Esophagus squamous epithelium (tissue), 5 donors: ENCODE measurements at regions not wholly inside any gene's neighbourhood (a gene's known extent, or its start where the extent isn't known, plus 50 kb on each side); places are given as distances from the start of the nearest gene placed in this dataset.

ENCODE experiments used
- DNase-seq: peaks from one replicate; lab custom pipeline; 2025; lab: John Stamatoyannopoulos, UW
- H3K27ac ChIP-seq, 4 donors: fragments of 200-600 bp; sonication (generic); one replicate each; pipeline ENCODE4 v1.5.1; 2016 to 2019; ENCODE audit warnings: mild to moderate bottlenecking in 1 of 4
- H3K27me3 ChIP-seq, 4 donors: fragments of 200-600 bp; sonication (generic); 1 replicate in 3 of 4; 2 replicates in 1 of 4; pipeline versions ENCODE4 v1.5.1 to v1.6.0; 2017 to 2021; ENCODE audit warnings: antibody characterized with exemption in 1 of 4
- H3K36me3 ChIP-seq, 3 donors: fragments of 200-600 bp; sonication (generic); one replicate each; pipeline ENCODE4 v1.5.1; 2016 to 2019
- H3K4me1 ChIP-seq, 3 donors: fragments of 200-600 bp; sonication (generic); one replicate each; pipeline ENCODE4 v1.5.1; 2017 to 2019
- H3K4me3 ChIP-seq, 4 donors: fragments of 200-600 bp; sonication (generic); 1 replicate in 3 of 4; 2 replicates in 1 of 4; pipeline ENCODE4 v1.5.1; 2016 to 2019; ENCODE audit warnings: mild to moderate bottlenecking in 2 of 4, moderate library complexity in 1 of 4
- H3K9me3 ChIP-seq, 3 donors: fragments of 200-600 bp; sonication (generic); one replicate each; pipeline ENCODE4 v1.5.1; 2016 to 2019
- CTCF ChIP-seq, 6 experiments: fragments of 450-650 bp in 4 of 6; fragments of 200-600 bp in 2 of 6; sonication (generic) in 2 of 6; IDR thresholded peaks; one replicate each; pipeline ENCODE4 v1.5.1; 2016 to 2019; ENCODE audit warnings: antibody characterized with exemption in 6 of 6, mild to moderate bottlenecking in 4 of 6, moderate library complexity in 4 of 6
- POLR2A ChIP-seq, 4 donors: fragments of 450-650 bp; IDR thresholded peaks; one replicate each; pipeline ENCODE4 v1.6.1; 2017; ENCODE audit warnings: antibody characterized with exemption in 4 of 4, mild to moderate bottlenecking in 4 of 4, moderate library complexity in 3 of 4
- WGBS, 2 donors: methylation state at CpG; one replicate each; pipeline ENCODE4 v1.1.5; 2018; 5-methylcytosine and 5-hydroxymethylcytosine counted together
- intact Hi-C: fragments of 100-400 bp; cut with DNase I; formaldehyde crosslinking; loops from one replicate; pipeline ENCODE4 v1.15.0; 2022
- donor health status: DM: yes; HTN: yes; CAD: no.

DNA sequence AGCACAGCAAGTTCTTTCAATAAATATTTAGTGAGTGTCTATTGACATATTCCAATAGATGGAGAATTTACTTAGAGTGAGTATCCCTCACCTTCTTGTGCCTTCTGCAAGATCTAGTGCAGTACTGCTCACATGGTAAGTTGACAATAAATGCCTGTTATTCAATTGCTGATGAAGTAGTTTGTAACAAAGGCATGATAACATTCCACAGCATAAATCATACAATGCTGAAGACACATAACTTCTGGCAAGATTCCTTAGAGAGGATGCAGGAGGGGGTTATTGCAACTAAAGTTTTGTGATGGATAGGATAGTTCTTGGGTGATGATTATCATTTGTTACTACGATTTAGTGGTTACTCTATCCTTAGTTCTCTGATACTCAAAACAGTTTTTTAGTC lies 112.2 kb upstream of the RBMS3 start:
- Histone ChIP-seq H3K27ac (no peak overlapping the region), H3K27me3 (no peaks in the 10 kb centered on the region), H3K9me3 (no peaks in the 10 kb centered on the region), H3K36me3 (no peaks in the 10 kb centered on the region), H3K4me1 (no peaks in the 10 kb centered on the region), H3K4me3 (no peak overlapping the region)
- TF ChIP-seq CTCF (IDR thresholded peaks at IDR 0.05): no peak
- TF ChIP-seq POLR2A (IDR thresholded peaks at IDR 0.05): no peak
- DNase-seq: no peak
- intact Hi-C loops: no loop called here
- WGBS, 2 donors: 64 to 74% methylated on average over 1 of the region's 1 CpG

DNA sequence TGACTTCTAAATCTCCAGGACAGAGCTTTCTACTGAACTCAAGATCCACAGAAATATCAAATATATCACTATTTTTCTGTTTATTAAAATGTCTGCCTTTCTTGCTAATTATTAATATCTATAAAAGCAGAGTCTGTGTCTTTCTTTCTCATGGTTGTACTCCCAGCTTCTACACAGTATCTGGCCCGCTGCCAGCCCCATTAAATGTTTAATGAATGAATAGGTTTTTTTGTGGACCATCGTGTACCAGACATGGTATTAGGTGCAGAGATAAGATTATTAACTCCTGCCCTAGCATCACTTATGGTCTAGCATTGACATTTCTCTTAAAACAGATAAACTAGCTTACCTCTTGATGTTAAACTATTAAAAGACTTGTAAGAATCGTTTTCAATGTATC lies 111.4 kb upstream of the RBMS3 start:
- H3K27ac ChIP-seq: no peak overlapping the region
- no peaks in the 10 kb centered on the region for H3K4me1 ChIP-seq
- no peak overlapping the region for H3K4me3 ChIP-seq
- no peaks in the 10 kb centered on the region for H3K36me3 ChIP-seq
- no peak for DNase-seq
- H3K9me3 ChIP-seq: no peaks in the 10 kb centered on the region
- 79 to 81% methylated on average over 3 of the region's 3 CpGs for WGBS, 2 donors
- no peaks in the 10 kb centered on the region for H3K27me3 ChIP-seq
- no peak for TF ChIP-seq CTCF (IDR thresholded peaks at IDR 0.05)
- TF ChIP-seq POLR2A (IDR thresholded peaks at IDR 0.05): no peak
- intact Hi-C loops: no loop called here

DNA sequence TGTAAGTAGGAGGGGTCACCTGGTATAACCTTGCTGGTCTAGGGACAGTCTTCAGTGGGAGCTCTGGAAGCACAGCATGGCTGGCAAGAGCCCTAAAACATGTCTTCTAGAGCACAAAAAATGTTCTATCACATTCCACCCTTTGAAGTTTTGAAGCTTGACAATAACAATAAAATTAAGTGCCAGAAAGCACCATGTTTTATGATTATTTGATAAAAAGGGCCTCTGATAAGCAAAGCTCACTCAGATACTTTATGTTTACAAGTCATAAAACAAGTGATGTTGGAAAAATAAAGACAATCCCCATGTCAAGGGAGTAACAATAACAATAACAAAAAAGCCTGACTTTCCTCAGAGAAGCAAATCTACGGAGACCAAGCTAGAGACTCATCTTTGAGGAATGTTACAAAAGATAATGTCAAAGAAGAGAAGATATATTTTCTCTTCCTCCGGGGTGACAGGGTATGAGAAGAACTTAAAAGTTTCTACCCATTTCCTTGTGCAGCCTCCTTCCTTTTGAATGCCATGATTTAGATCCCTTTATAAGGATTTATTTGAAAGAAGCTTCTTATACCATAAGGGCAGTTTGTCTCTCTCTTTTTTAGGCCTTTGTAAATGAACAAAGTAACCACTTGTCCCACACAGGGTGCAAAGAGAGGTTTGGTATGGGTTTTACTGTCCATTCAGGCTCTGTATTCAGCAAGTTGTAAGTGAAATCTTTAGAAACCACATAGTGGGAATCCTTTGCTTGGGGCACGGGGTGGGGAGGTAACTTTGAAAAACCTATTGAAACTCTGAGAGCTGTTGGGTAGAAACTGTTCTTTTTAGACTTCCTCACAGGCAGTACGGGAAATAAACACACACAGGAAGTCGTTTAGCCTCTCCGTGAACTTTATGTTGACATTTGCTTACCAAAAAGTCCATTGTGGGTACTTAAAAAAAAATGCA lies 109.6 kb upstream of the RBMS3 start:
- peak overlapping the region in 2 of 4 donors; percentile 32 to 34 for H3K27ac ChIP-seq
- H3K9me3 ChIP-seq: no peaks in the 10 kb centered on the region
- H3K4me1 ChIP-seq: peaks cover 0 to 2% (median 1%) of the 10 kb centered on the region in 3 donors
- no peak for DNase-seq
- intact Hi-C loops: no loop called here
- H3K36me3 ChIP-seq: no peaks in the 10 kb centered on the region
- no peak overlapping the region for H3K4me3 ChIP-seq
- H3K27me3 ChIP-seq: no peaks in the 10 kb centered on the region
- no peak for TF ChIP-seq POLR2A (IDR thresholded peaks at IDR 0.05)
- no peak for TF ChIP-seq CTCF (IDR thresholded peaks at IDR 0.05)
- 51 to 52% methylated on average over 6 of the region's 6 CpGs for WGBS, 2 donors

GRCh38 chr3:29176501-29176900 lies 104.4 kb upstream of the RBMS3 start:
- intact Hi-C loops: no loop called here
- no peak overlapping the region for H3K4me3 ChIP-seq
- 34 to 40% methylated on average over 2 of the region's 2 CpGs for WGBS, 2 donors
- H3K27ac ChIP-seq: no peak overlapping the region
- no peak for DNase-seq
- H3K27me3 ChIP-seq: no peaks in the 10 kb centered on the region
- TF ChIP-seq POLR2A (IDR thresholded peaks at IDR 0.05) (no peak), CTCF (IDR thresholded peaks at IDR 0.05) (no peak)
- H3K4me1 ChIP-seq: peaks cover 0 to 7% (median 4%) of the 10 kb centered on the region in 3 donors
- no peaks in the 10 kb centered on the region for H3K9me3 ChIP-seq
- H3K36me3 ChIP-seq: no peaks in the 10 kb centered on the region
